ENCODE measurements at regions not wholly inside any gene's neighbourhood (a gene's known extent, or its start where the extent isn't known, plus 50 kb on each side); places are given as distances from the start of the nearest gene placed in this dataset.

- TF ChIP-seq EZH2phosphoT487 (IDR thresholded peaks at IDR 0.05; ENCODE audit: low read length) (no peak), EZH2 (optimal IDR thresholded peaks at IDR 0.05; ENCODE audit: low read depth, low read length) (no peak), CTCF (IDR thresholded peaks at IDR 0.05; ENCODE audit: low read length) (no peak)
- H3F3A ChIP-seq (ENCODE audit: insufficient read depth, low read length): no peaks in the 10 kb centered on the region
- H2AFZ ChIP-seq (ENCODE audit: low read length): no peak overlapping the region
- no peak overlapping the region for H3K4me3 ChIP-seq (ENCODE audit: low read length)
- H3K79me2 ChIP-seq (ENCODE audit: low read length): no peaks in the 10 kb centered on the region
- H3K27me3 ChIP-seq (replicated peaks; ENCODE audit: insufficient read depth, low read length): no peaks in the 10 kb centered on the region
- H3K36me3 ChIP-seq (replicated peaks; ENCODE audit: insufficient read depth, low read length): no peaks in the 10 kb centered on the region
- no peaks in the 10 kb centered on the region for H3K4me1 ChIP-seq (ENCODE audit: low read length)
- no peaks in the 10 kb centered on the region for H4K20me1 ChIP-seq (ENCODE audit: insufficient read depth, low read length)
- no peaks in the 10 kb centered on the region for H3K9me2 ChIP-seq (replicated peaks; ENCODE audit: insufficient read depth, low read length)
- no peak for DNase-seq
- no peak overlapping the region for H3K9ac ChIP-seq (ENCODE audit: low read length)
- H3K9me3 ChIP-seq (replicated peaks; ENCODE audit: insufficient read depth, low read length): no peaks in the 10 kb centered on the region
- no peak overlapping the region for H3K27ac ChIP-seq (ENCODE audit: low read length)
- H3K4me2 ChIP-seq (ENCODE audit: low read depth, low read length): no peak overlapping the region
Measured at GRCh38 chr11:31981457-31981856, 109.4 kb upstream of the RCN1 start.

GRCh38 chr11:31977343-31977742 lies 113.5 kb upstream of the RCN1 start:
- no peak for TF ChIP-seq EZH2phosphoT487 (IDR thresholded peaks at IDR 0.05; ENCODE audit: low read length)
- TF ChIP-seq EZH2 (optimal IDR thresholded peaks at IDR 0.05; ENCODE audit: low read depth, low read length): no peak
- no peak for TF ChIP-seq CTCF (IDR thresholded peaks at IDR 0.05; ENCODE audit: low read length)
- H3K27me3 ChIP-seq (replicated peaks; ENCODE audit: insufficient read depth, low read length): no peaks in the 10 kb centered on the region
- H3K79me2 ChIP-seq (ENCODE audit: low read length): no peaks in the 10 kb centered on the region
- DNase-seq: no peak
- H3K27ac ChIP-seq (ENCODE audit: low read length): no peak overlapping the region
- H3K9ac ChIP-seq (ENCODE audit: low read length): no peak overlapping the region
- no peaks in the 10 kb centered on the region for H3K36me3 ChIP-seq (replicated peaks; ENCODE audit: insufficient read depth, low read length)
- no peak overlapping the region for H3K4me3 ChIP-seq (ENCODE audit: low read length)
- no peak overlapping the region for H2AFZ ChIP-seq (ENCODE audit: low read length)
- no peaks in the 10 kb centered on the region for H3K9me2 ChIP-seq (replicated peaks; ENCODE audit: insufficient read depth, low read length)
- no peaks in the 10 kb centered on the region for H4K20me1 ChIP-seq (ENCODE audit: insufficient read depth, low read length)
- H3K4me2 ChIP-seq (ENCODE audit: low read depth, low read length): no peak overlapping the region
- no peaks in the 10 kb centered on the region for H3K9me3 ChIP-seq (replicated peaks; ENCODE audit: insufficient read depth, low read length)
- H3F3A ChIP-seq (ENCODE audit: insufficient read depth, low read length): no peaks in the 10 kb centered on the region
- H3K4me1 ChIP-seq (ENCODE audit: low read length): no peaks in the 10 kb centered on the region

GRCh38 chr11:31974366-31975136 lies 116.3 kb upstream of the RCN1 start:
- no peak for DNase-seq
- Histone ChIP-seq H3F3A (ENCODE audit: insufficient read depth, low read length) (no peaks in the 10 kb centered on the region), H3K9ac (ENCODE audit: low read length) (no peak overlapping the region), H3K9me2 (replicated peaks; ENCODE audit: insufficient read depth, low read length) (no peaks in the 10 kb centered on the region), H3K27ac (ENCODE audit: low read length) (no peak overlapping the region), H2AFZ (ENCODE audit: low read length) (no peak overlapping the region), H3K9me3 (replicated peaks; ENCODE audit: insufficient read depth, low read length) (no peaks in the 10 kb centered on the region), H3K4me2 (ENCODE audit: low read depth, low read length) (no peak overlapping the region), H3K27me3 (replicated peaks; ENCODE audit: insufficient read depth, low read length) (no peaks in the 10 kb centered on the region), H3K4me1 (ENCODE audit: low read length) (no peaks in the 10 kb centered on the region), H3K36me3 (replicated peaks; ENCODE audit: insufficient read depth, low read length) (no peaks in the 10 kb centered on the region), H4K20me1 (ENCODE audit: insufficient read depth, low read length) (no peaks in the 10 kb centered on the region), H3K4me3 (ENCODE audit: low read length) (no peak overlapping the region), H3K79me2 (ENCODE audit: low read length) (no peaks in the 10 kb centered on the region)
- TF ChIP-seq CTCF (IDR thresholded peaks at IDR 0.05; ENCODE audit: low read length) (no peak), EZH2 (optimal IDR thresholded peaks at IDR 0.05; ENCODE audit: low read depth, low read length) (no peak), EZH2phosphoT487 (IDR thresholded peaks at IDR 0.05; ENCODE audit: low read length) (no peak)

Data from MM.1S (cell line).